H9 (cell line): ENCODE measurements at regions not wholly inside any gene's neighbourhood (a gene's known extent, or its start where the extent isn't known, plus 50 kb on each side); places are given as distances from the start of the nearest gene placed in this dataset.

ENCODE experiments used
- DNase-seq: peaks from one replicate; pipeline ENCODE4 v3.0.0-alpha.2; 2017
- H2AFZ ChIP-seq: one replicate; pipeline ENCODE4 v1.6.1; 2013; ENCODE audit warnings: mild to moderate bottlenecking, low read length, control low read depth, moderate library complexity
- H2AK5ac ChIP-seq: 2 replicates; pipeline ENCODE4 v1.6.1; 2013; ENCODE audit warnings: low read length, control low read depth, mixed read lengths; ENCODE audit not compliant: insufficient read length
- H2BK120ac ChIP-seq: one replicate; pipeline ENCODE4 v1.6.1; 2013; ENCODE audit warnings: low read depth, mild to moderate bottlenecking, low read length, control low read depth, inconsistent platforms; ENCODE audit not compliant: poor library complexity, severe bottlenecking
- H2BK12ac ChIP-seq: 2 replicates; pipeline ENCODE4 v1.6.1; 2013; ENCODE audit warnings: low read length, control low read depth, mixed read lengths, low read depth; ENCODE audit not compliant: insufficient read length
- H2BK15ac ChIP-seq: 2 replicates; pipeline ENCODE4 v1.6.1; 2013; ENCODE audit warnings: low read depth, low read length, control low read depth
- H2BK20ac ChIP-seq: one replicate; pipeline ENCODE4 v1.6.1; 2013; ENCODE audit warnings: low read depth, mild to moderate bottlenecking, low read length, control low read depth, inconsistent platforms; ENCODE audit not compliant: poor library complexity, severe bottlenecking
- H2BK5ac ChIP-seq: 2 replicates; pipeline ENCODE4 v1.6.1; 2013; ENCODE audit warnings: low read length, control low read depth, mixed read lengths; ENCODE audit not compliant: insufficient read length
- H3K14ac ChIP-seq: 2 replicates; pipeline ENCODE4 v1.6.1; 2013; ENCODE audit warnings: low read length, control low read depth; ENCODE audit not compliant: insufficient read depth
- H3K18ac ChIP-seq: 2 replicates; pipeline ENCODE4 v1.6.1; 2013; ENCODE audit warnings: low read depth, mild to moderate bottlenecking, mixed read lengths, low read length, control low read depth; ENCODE audit not compliant: insufficient read length
- H3K23ac ChIP-seq: 2 replicates; pipeline ENCODE4 v1.6.1; 2013; ENCODE audit warnings: low read length, control low read depth, mixed read lengths, low read depth; ENCODE audit not compliant: insufficient read length
- H3K23me2 ChIP-seq: 2 replicates; pipeline ENCODE4 v1.6.1; 2013; ENCODE audit warnings: low read depth, mild to moderate bottlenecking, mixed read lengths, low read length, control low read depth; ENCODE audit not compliant: insufficient read length, poor library complexity, severe bottlenecking
- H3K27ac ChIP-seq: 2 replicates; pipeline ENCODE4 v1.5.1; 2013; ENCODE audit warnings: low read length, control low read depth, mixed read lengths, low read depth; ENCODE audit not compliant: insufficient read length
- H3K27me3 ChIP-seq: 2 replicates; pipeline ENCODE4 v1.6.1; 2013; ENCODE audit warnings: low read length, control low read depth, inconsistent platforms; ENCODE audit not compliant: insufficient read depth
- H3K4ac ChIP-seq: 2 replicates; pipeline ENCODE4 v1.6.1; 2013; ENCODE audit warnings: low read depth, mild to moderate bottlenecking, control low read depth, inconsistent platforms, low read length, moderate library complexity
- H3K4me1 ChIP-seq: 2 replicates; pipeline ENCODE4 v1.6.1; 2013; ENCODE audit warnings: low read length, control low read depth, inconsistent platforms; ENCODE audit not compliant: insufficient read depth
- H3K4me2 ChIP-seq: 2 replicates; pipeline ENCODE4 v1.6.1; 2013; ENCODE audit warnings: low read length, control low read depth, mixed read lengths; ENCODE audit not compliant: insufficient read length, insufficient read depth
- H3K56ac ChIP-seq: 2 replicates; pipeline ENCODE4 v1.6.1; 2013; ENCODE audit warnings: low read depth, mild to moderate bottlenecking, mixed read lengths, low read length, control low read depth; ENCODE audit not compliant: insufficient read length
- H3K79me1 ChIP-seq: 2 replicates; pipeline ENCODE4 v1.6.1; 2013; ENCODE audit warnings: low read depth, mild to moderate bottlenecking, moderate library complexity, low read length, control low read depth, inconsistent platforms; ENCODE audit not compliant: insufficient read depth, poor library complexity, severe bottlenecking
- H3K79me2 ChIP-seq: 2 replicates; pipeline ENCODE4 v1.6.1; 2013; ENCODE audit warnings: low read length, control low read depth, inconsistent platforms; ENCODE audit not compliant: insufficient read depth
- H3K9ac ChIP-seq: 2 replicates; pipeline ENCODE4 v1.6.1; 2013; ENCODE audit warnings: low read length, control low read depth, mixed read lengths; ENCODE audit not compliant: insufficient read length; ENCODE audit errors: extremely low read depth
- H3K9me3 ChIP-seq: one replicate; pipeline ENCODE4 v1.6.1; 2013; ENCODE audit warnings: low read depth, low read length, inconsistent platforms; ENCODE audit not compliant: control insufficient read depth
- H3T11ph ChIP-seq: one replicate; pipeline ENCODE4 v1.6.1; 2013; ENCODE audit warnings: mild to moderate bottlenecking, low read length, control low read depth, inconsistent platforms
- H4K20me1 ChIP-seq: one replicate; pipeline ENCODE4 v1.6.1; 2013; ENCODE audit not compliant: control insufficient read depth, insufficient read length, insufficient read depth
- H4K5ac ChIP-seq: 2 replicates; pipeline ENCODE4 v1.6.1; 2013; ENCODE audit warnings: low read depth, mild to moderate bottlenecking, mixed read lengths, low read length, control low read depth; ENCODE audit not compliant: insufficient read length
- H4K8ac ChIP-seq: replicated peaks from 2 replicates; pipeline ENCODE4 v1.6.1; 2013; ENCODE audit warnings: low read length, control low read depth, mixed read lengths, low read depth; ENCODE audit not compliant: insufficient read length
- H4K91ac ChIP-seq: 2 replicates; pipeline ENCODE4 v1.6.1; 2013; ENCODE audit warnings: low read depth, mild to moderate bottlenecking, moderate library complexity, mixed read lengths, low read length, control low read depth; ENCODE audit not compliant: insufficient read length
- H3K27ac Mint-ChIP-seq, 3 experiments: 2 replicates in 2 of 3; 3 replicates in 1 of 3; pipeline ENCODE4 v1.8.0; 2020 to 2021; ENCODE audit warnings: mixed read lengths in 3 of 3, mild to moderate bottlenecking in 1 of 3, moderate library complexity in 1 of 3
- H3K27me3 Mint-ChIP-seq: 2 replicates; pipeline ENCODE4 v1.8.0; 2021; ENCODE audit warnings: low read depth, mild to moderate bottlenecking, moderate library complexity, mixed read lengths
- H3K36me3 Mint-ChIP-seq, 3 experiments: 2 replicates in 2 of 3; 3 replicates in 1 of 3; pipeline ENCODE4 v1.8.0; 2020 to 2021; ENCODE audit warnings: low read depth in 3 of 3, mixed read lengths in 3 of 3; ENCODE audit not compliant: insufficient read depth in 1 of 3
- H3K4me1 Mint-ChIP-seq, 2 experiments: 2 replicates each; pipeline ENCODE4 v1.8.0; 2020; ENCODE audit warnings: mixed read lengths in 2 of 2
- H3K4me3 Mint-ChIP-seq, 2 experiments: 2 replicates in 1 of 2; 3 replicates in 1 of 2; pipeline ENCODE4 v1.8.0; 2020 to 2021; ENCODE audit warnings: mild to moderate bottlenecking in 2 of 2, mixed read lengths in 2 of 2, moderate library complexity in 1 of 2
- H3K9me3 Mint-ChIP-seq, 2 experiments: 2 replicates in 1 of 2; 3 replicates in 1 of 2; pipeline ENCODE4 v1.8.0; 2020; ENCODE audit warnings: mild to moderate bottlenecking in 2 of 2, mixed read lengths in 2 of 2, moderate library complexity in 1 of 2
- WGBS: extraction: QIAGEN DNeasy Blood & Tissue Kit; methylation state at CpG from one replicate; pipeline ENCODE4 v1.1.7; 2013; ENCODE audit warnings: missing lambda C conversion rate, low lambda C conversion rate, mixed read lengths; ENCODE audit not compliant: insufficient read length; ENCODE audit errors: extremely low coverage; 5-methylcytosine and 5-hydroxymethylcytosine counted together
- TF ChIP-seq, protein P1 (sequence below): fragments of 200-600 bp; sonication (generic); conservative IDR thresholded peaks from 3 replicates; pipeline ENCODE4 v1.8.0; 2021; ENCODE audit warnings: antibody characterized with exemption, mild to moderate bottlenecking

DNA sequence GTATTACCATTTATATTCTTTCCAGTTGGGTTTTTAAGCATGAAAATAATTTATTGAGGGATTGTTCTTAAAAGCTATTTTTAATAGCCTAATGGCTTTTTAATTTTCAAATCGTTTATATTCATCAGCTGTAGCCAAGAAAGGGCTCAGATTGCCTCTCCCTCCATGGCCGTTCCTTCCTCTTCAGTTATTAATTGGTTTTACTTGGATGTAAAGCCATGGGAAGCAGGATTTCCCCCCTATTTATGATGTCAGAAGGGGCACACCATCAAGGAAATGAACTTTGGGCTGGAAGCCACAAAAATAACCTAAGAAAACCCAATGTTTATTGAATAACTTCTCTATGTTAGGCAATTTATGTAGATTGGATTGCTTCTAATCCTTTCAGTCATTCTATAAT, 656.3 kb downstream of the TYW1 start:
- Histone ChIP-seq H2BK15ac (no peak overlapping the region), H2AFZ (no peak overlapping the region), H4K20me1 (no peaks in the 10 kb centered on the region), H3K4ac (no peak overlapping the region), H4K8ac (no peak overlapping the region), H4K5ac (no peak overlapping the region), H3K27ac (no peak overlapping the region), H2AK5ac (no peak overlapping the region), H3K4me2 (no peak overlapping the region), H2BK5ac (no peak overlapping the region), H2BK20ac (no peak overlapping the region), H3K4me1 (no peaks in the 10 kb centered on the region), H4K91ac (no peak overlapping the region), H3K9me3 (no peaks in the 10 kb centered on the region), H3K23me2 (no peaks in the 10 kb centered on the region), H3K14ac (no peak overlapping the region), H3K79me1 (no peaks in the 10 kb centered on the region), H3K9ac (no peak overlapping the region), H3K23ac (no peak overlapping the region), H3K56ac (no peak overlapping the region), H3K18ac (no peak overlapping the region), H3T11ph (no peak overlapping the region), H3K79me2 (no peaks in the 10 kb centered on the region), H2BK120ac (no peak overlapping the region), H3K27me3 (no peaks in the 10 kb centered on the region), H2BK12ac (no peak overlapping the region)
- H3K9me3 Mint-ChIP-seq = no peaks in the 10 kb centered on the region
- no CpG with 5 or more reads among the region's 2 CpGs for WGBS
- TF ChIP-seq, protein P1, sequence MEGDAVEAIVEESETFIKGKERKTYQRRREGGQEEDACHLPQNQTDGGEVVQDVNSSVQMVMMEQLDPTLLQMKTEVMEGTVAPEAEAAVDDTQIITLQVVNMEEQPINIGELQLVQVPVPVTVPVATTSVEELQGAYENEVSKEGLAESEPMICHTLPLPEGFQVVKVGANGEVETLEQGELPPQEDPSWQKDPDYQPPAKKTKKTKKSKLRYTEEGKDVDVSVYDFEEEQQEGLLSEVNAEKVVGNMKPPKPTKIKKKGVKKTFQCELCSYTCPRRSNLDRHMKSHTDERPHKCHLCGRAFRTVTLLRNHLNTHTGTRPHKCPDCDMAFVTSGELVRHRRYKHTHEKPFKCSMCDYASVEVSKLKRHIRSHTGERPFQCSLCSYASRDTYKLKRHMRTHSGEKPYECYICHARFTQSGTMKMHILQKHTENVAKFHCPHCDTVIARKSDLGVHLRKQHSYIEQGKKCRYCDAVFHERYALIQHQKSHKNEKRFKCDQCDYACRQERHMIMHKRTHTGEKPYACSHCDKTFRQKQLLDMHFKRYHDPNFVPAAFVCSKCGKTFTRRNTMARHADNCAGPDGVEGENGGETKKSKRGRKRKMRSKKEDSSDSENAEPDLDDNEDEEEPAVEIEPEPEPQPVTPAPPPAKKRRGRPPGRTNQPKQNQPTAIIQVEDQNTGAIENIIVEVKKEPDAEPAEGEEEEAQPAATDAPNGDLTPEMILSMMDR = no peak
- H3K27ac Mint-ChIP-seq = no peak overlapping the region
- H3K27me3 Mint-ChIP-seq = no peaks in the 10 kb centered on the region
- DNase-seq = no peak
- no peaks in the 10 kb centered on the region for H3K4me1 Mint-ChIP-seq
- no peaks in the 10 kb centered on the region for H3K36me3 Mint-ChIP-seq
- H3K4me3 Mint-ChIP-seq = no peak overlapping the region
